ENCODE measurements at regions not wholly inside any gene's neighbourhood (a gene's known extent, or its start where the extent isn't known, plus 50 kb on each side); places are given as distances from the start of the nearest gene placed in this dataset.

DNA sequence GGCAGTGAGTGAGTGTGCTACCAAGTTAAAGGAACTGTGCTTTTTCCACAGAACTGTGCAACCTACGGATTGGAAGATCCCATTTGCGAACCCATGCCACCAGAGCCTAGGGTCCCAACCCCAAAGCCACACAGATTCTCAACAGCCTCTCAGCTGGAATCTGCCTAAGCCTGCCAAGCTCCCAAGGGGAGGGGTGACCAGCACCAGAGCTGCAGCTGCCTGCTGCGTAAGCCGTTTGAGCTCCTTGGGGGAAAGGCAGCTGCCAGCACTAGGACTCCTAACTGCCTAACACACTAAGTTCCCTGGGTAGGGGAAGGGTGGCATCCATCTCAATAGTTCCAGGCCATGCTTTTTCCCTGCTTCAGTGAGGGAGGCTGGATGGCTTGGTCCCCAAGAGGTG, 738.1 kb upstream of the PRKX start:
- no peak for TF ChIP-seq SP1 (IDR thresholded peaks at IDR 0.05)
- TF ChIP-seq SUZ12 (IDR thresholded peaks at IDR 0.05), result no peak
- no peak for TF ChIP-seq ZNF384 (IDR thresholded peaks at IDR 0.05)
- TF ChIP-seq LEF1 (IDR thresholded peaks at IDR 0.05; ENCODE audit: borderline replicate concordance), result no peak
- no peak for TF ChIP-seq TARDBP (IDR thresholded peaks at IDR 0.05)
- no peak for TF ChIP-seq BHLHE40 (IDR thresholded peaks at IDR 0.05; ENCODE audit: borderline replicate concordance)
- no peak for TF ChIP-seq FOXM1 (IDR thresholded peaks at IDR 0.05; ENCODE audit: borderline replicate concordance)
- TF ChIP-seq HDGF (IDR thresholded peaks at IDR 0.05; ENCODE audit: borderline replicate concordance), result no peak
- no peak for TF ChIP-seq NFRKB (IDR thresholded peaks at IDR 0.05)
- TF ChIP-seq FOXK2 (IDR thresholded peaks at IDR 0.05), result no peak
- no peak for TF ChIP-seq ELF4 (IDR thresholded peaks at IDR 0.05)
